GM12891 (cell line): ENCODE measurements at regions not wholly inside any gene's neighbourhood (a gene's known extent, or its start where the extent isn't known, plus 50 kb on each side); places are given as distances from the start of the nearest gene placed in this dataset.

Experiments
- PAX5 ChIP-seq: IDR thresholded peaks from 2 replicates; pipeline ENCODE4 v1.6.1; 2011; ENCODE audit warnings: low read length, moderate library complexity, mild to moderate bottlenecking; ENCODE audit not compliant: insufficient read depth, severe bottlenecking
- POLR2A ChIP-seq: IDR thresholded peaks from 2 replicates; pipeline ENCODE4 v1.6.1; 2011; ENCODE audit warnings: low read depth, low read length, control low read depth
- POLR2AphosphoS5 ChIP-seq: IDR thresholded peaks from 2 replicates; pipeline ENCODE4 v1.6.1; 2011; ENCODE audit warnings: low read depth, low read length, control low read depth

- TF ChIP-seq POLR2A (no peak), POLR2AphosphoS5 (no peak), PAX5 (no peak)
Measured at GRCh38 chr10:10020945-10021344, 996.7 kb upstream of the CELF2 start.
